HG03097 (cell line): ENCODE measurements at regions not wholly inside any gene's neighbourhood (a gene's known extent, or its start where the extent isn't known, plus 50 kb on each side); places are given as distances from the start of the nearest gene placed in this dataset.
A peak's percentile ranks its signal among the peaks of the same experiment; 100 is the strongest.

Experiments used
- ATAC-seq: cut with Tn5 transposase; IDR thresholded peaks from one replicate; pipeline ENCODE4 v1.9.1; 2021; ENCODE audit not compliant: unreplicated experiment, low FRiP score

DNA sequence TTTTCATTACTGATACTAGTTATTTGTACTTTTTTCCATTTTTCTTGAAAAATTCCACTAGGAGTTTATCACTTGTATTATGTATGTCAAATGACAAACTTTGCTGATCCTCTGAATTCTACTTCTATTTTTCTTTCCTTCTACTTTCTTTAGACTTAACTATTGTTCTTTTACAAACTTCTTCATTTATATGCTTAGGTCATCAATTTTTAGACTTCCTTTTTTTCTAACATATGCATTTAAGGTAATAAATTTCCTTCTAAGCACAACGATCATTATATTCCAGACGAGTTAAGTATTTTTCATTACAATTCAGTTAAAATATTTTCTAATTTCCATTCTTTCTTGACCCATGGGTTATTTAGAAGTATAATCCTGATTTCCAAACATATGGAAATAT, 240.8 kb downstream of the NHLRC3 start:
- no peak for ATAC-seq

- ATAC-seq: no peak
Measured at GRCh38 chr13:39281539-39282150, 243.4 kb downstream of the NHLRC3 start.

DNA sequence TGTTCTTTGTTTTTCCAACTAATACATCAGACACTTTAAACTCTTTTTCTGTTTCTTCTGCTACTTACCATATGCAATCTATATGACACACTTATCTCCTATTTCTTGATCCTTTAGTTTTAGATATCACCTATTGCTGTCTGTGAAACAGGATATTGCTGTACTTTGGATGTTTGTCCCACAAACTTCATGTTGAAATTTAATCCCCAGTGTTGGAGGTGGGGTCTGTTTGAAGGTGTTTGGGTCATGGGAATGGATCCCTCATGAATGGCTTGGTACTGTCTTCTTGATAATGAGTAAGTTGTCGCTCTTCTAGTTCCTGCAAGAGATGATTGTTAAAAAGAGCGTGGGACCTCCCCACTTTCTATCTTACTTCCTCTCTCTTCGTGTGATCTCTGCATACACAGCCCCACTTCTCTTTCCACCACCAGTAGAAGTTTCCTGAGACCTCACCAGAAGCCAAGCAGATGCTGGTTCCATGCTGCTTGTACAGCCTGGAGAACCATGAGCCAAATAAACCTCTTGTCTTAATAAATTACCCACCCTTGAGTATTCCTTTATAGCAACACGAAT, 244.2 kb downstream of the NHLRC3 start:
- ATAC-seq: peak; percentile 61

DNA sequence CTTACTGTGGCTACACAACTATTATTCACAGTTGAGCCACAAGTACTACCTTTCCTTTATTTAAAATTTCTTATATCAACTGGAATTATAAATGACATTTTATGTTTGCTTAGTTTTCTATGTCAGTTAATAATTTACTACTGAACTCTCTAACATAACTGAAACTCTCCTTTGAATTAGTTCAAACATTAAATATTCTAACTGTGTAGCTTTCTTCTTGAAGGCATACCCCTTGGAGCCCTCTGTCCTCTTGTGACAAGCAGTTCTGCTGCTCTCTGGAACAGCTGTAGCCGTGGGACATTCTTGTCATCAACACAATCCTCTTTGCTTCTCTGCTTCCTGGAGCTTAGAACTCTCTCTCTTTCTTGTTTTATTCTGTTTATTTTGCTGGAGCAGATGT, 244.8 kb downstream of the NHLRC3 start:
- ATAC-seq: no peak

DNA sequence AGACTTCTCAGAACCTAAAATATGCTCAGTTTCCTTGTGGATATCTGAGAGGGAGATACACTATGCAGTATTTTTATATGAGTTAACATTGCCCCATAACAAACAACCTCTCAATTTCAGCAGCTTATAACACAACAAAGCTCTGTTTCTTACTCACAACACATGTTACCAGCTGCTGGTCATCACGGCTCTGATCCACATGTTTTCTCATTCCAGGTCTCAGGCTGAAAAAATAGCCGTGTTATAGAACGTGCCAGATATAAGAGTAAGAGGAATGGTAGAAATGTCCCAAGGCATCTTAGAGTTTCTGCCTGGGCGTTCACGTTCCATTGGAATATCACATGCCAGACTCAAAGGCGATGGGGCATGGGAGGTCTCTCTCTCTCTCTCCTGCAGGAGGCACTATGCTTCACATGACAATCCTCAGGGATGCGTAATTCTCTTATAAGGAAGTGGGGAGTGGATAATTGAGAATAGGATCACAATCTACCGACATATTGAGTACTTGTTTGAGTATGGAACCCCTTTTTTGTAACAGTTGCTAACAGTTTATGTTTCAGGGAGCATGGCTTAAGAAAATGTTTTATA, 246.6 kb downstream of the NHLRC3 start:
- ATAC-seq: no peak
